ENCODE measurements at regions not wholly inside any gene's neighbourhood (a gene's known extent, or its start where the extent isn't known, plus 50 kb on each side); places are given as distances from the start of the nearest gene placed in this dataset.

DNA sequence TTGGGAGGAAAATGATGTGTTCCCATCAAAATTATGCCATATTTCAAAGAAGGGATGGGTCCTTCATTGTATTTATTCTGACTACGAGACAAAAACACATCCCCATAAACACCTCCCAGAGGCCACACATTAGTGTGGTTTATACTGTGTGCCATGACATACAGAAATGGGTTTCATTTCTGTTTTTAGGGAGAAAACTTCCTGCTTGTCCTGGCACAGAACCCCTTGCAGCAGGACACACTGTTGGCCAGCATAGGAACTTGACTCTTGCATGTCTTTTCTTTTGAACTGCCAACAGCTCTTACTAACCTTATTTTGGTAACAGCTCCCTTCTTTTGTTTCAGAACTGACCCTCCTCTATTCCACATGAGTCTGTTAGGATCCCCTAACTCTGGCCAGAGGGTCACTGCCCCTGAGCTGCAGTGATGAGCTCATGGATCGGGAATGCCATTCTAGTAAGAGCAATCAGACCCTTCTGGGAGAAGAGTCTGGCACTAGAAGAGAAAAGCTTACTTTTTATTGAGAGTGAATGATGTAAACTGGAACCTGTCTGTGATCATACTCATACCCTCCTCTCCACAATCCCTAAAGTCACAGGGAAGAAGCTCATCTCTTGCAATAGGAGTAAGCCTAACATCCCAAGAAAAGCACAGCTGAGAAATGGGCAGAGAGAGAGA lies 86.4 kb downstream of the SMIM20 start:
- TF ChIP-seq CTCF (IDR thresholded peaks at IDR 0.05) (no peak), POLR2A (IDR thresholded peaks at IDR 0.05) (no peak), EP300 (IDR thresholded peaks at IDR 0.05) (peak in 1 of 2 donors; percentile 36)

Measured in tibial nerve (tissue), 4 donors.